Activated CD8-positive, alpha-beta memory T cell treated with anti-CD3 and anti-CD28 coated beads, Interleukin-2, amount 10 ng/mL, durations not matched to agents 7 days and 5 days (primary cell): ENCODE measurements at regions not wholly inside any gene's neighbourhood (a gene's known extent, or its start where the extent isn't known, plus 50 kb on each side); places are given as distances from the start of the nearest gene placed in this dataset.
"Not testable (repeated sequence)": the region's sequence is repeated elsewhere in the genome, so short reads cannot be mapped to it uniquely, and the experiment has no call there.

ENCODE experiments used
- ATAC-seq: fragments of 150-1000 bp; cut with Tn5 transposase; one replicate; pipeline ENCODE4 v1.10.0; 2021; ENCODE audit warnings: moderate library complexity
- CTCF ChIA-PET: fragments of 350-600 bp; sonication (Branson Sonifier 250); formaldehyde crosslinking; loops from one replicate; lab custom pipeline; 2021; ENCODE audit warnings: antibody characterized with exemption; lab: Charles Lee
- DNase-seq: peaks from one replicate; pipeline ENCODE4 v3.0.0-alpha.2; 2020
- H3K27ac Mint-ChIP-seq: one replicate; pipeline ENCODE4 v1.8.0; 2021; ENCODE audit warnings: mild to moderate bottlenecking, mixed read lengths
- H3K27me3 Mint-ChIP-seq: one replicate; pipeline ENCODE4 v1.8.0; 2021; ENCODE audit warnings: mixed read lengths
- H3K36me3 Mint-ChIP-seq: one replicate; pipeline ENCODE4 v1.8.0; 2021; ENCODE audit warnings: mild to moderate bottlenecking, mixed read lengths
- H3K4me1 Mint-ChIP-seq: one replicate; pipeline ENCODE4 v1.8.0; 2021; ENCODE audit warnings: mixed read lengths
- H3K4me3 Mint-ChIP-seq: one replicate; pipeline ENCODE4 v1.8.0; 2021; ENCODE audit warnings: mild to moderate bottlenecking, moderate library complexity, mixed read lengths
- H3K9me3 Mint-ChIP-seq: one replicate; pipeline ENCODE4 v1.8.0; 2022; ENCODE audit warnings: low read depth, mixed read lengths

- Mint-ChIP-seq H3K27ac (no peak overlapping the region), H3K4me1 (no peaks in the 10 kb centered on the region), H3K36me3 (no peaks in the 10 kb centered on the region), H3K4me3 (no peak overlapping the region), H3K27me3 (no peaks in the 10 kb centered on the region), H3K9me3 (no peaks in the 10 kb centered on the region)
- no peak for DNase-seq
- ATAC-seq: no peak
- CTCF ChIA-PET: no interaction called here
These were observed 509.8 kb upstream of the SPRY2 start for GRCh38 chr13:80850771-80851170.

- no peaks in the 10 kb centered on the region for H3K36me3 Mint-ChIP-seq
- no peaks in the 10 kb centered on the region for H3K27me3 Mint-ChIP-seq
- DNase-seq (no peak), ATAC-seq (no peak)
- no peaks in the 10 kb centered on the region for H3K9me3 Mint-ChIP-seq
- H3K4me1 Mint-ChIP-seq: no peaks in the 10 kb centered on the region
- CTCF ChIA-PET: no interaction called here
- no peak overlapping the region for H3K4me3 Mint-ChIP-seq
- H3K27ac Mint-ChIP-seq: no peak overlapping the region
These were observed 503.2 kb upstream of the SPRY2 start for GRCh38 chr13:80844164-80844563.

- H3K27ac Mint-ChIP-seq: no peak overlapping the region
- ATAC-seq: no peak
- CTCF ChIA-PET: no interaction called here
- H3K27me3 Mint-ChIP-seq: no peaks in the 10 kb centered on the region
- H3K4me1 Mint-ChIP-seq: no peaks in the 10 kb centered on the region
- DNase-seq: no peak
- H3K9me3 Mint-ChIP-seq: no peaks in the 10 kb centered on the region
- H3K36me3 Mint-ChIP-seq: no peaks in the 10 kb centered on the region
- no peak overlapping the region for H3K4me3 Mint-ChIP-seq
These were observed 500.5 kb upstream of the SPRY2 start for GRCh38 chr13:80841414-80841813.

GRCh38 chr13:80840316-80840976 is 499.5 kb upstream of the SPRY2 start:
- DNase-seq (no peak), ATAC-seq (no peak)
- Mint-ChIP-seq H3K4me3 (no peak overlapping the region), H3K9me3 (peaks cover 2% of the 10 kb centered on the region), H3K4me1 (no peaks in the 10 kb centered on the region), H3K36me3 (no peaks in the 10 kb centered on the region), H3K27ac (no peak overlapping the region), H3K27me3 (no peaks in the 10 kb centered on the region)
- CTCF ChIA-PET: no interaction called here

GRCh38 chr13:80835902-80836301 is 495.0 kb upstream of the SPRY2 start:
- no peak overlapping the region for H3K4me3 Mint-ChIP-seq
- no peaks in the 10 kb centered on the region for H3K4me1 Mint-ChIP-seq
- peaks cover 14% of the 10 kb centered on the region for H3K9me3 Mint-ChIP-seq
- H3K27ac Mint-ChIP-seq: no peak overlapping the region
- no peak for ATAC-seq
- CTCF ChIA-PET: no interaction called here
- no peak for DNase-seq
- H3K36me3 Mint-ChIP-seq: no peaks in the 10 kb centered on the region
- H3K27me3 Mint-ChIP-seq: no peaks in the 10 kb centered on the region

- ATAC-seq: no peak
- DNase-seq: no peak
- no peaks in the 10 kb centered on the region for H3K36me3 Mint-ChIP-seq
- no peaks in the 10 kb centered on the region for H3K4me1 Mint-ChIP-seq
- CTCF ChIA-PET: no interaction called here
- H3K27me3 Mint-ChIP-seq: no peaks in the 10 kb centered on the region
- no peak overlapping the region for H3K27ac Mint-ChIP-seq
- H3K9me3 Mint-ChIP-seq: peaks cover 17% of the 10 kb centered on the region
- no peak overlapping the region for H3K4me3 Mint-ChIP-seq
These were observed 489.5 kb upstream of the SPRY2 start for GRCh38 chr13:80830431-80830830.

- Mint-ChIP-seq H3K4me1 (no peaks in the 10 kb centered on the region), H3K9me3 (peaks cover 18% of the 10 kb centered on the region), H3K4me3 (no peak overlapping the region), H3K36me3 (no peaks in the 10 kb centered on the region), H3K27ac (no peak overlapping the region), H3K27me3 (no peaks in the 10 kb centered on the region)
- CTCF ChIA-PET: no interaction called here
- DNase-seq: no peak
- no peak for ATAC-seq
These were observed 487.8 kb upstream of the SPRY2 start for GRCh38 chr13:80828759-80829158.

GRCh38 chr13:80825276-80825675 is 484.4 kb upstream of the SPRY2 start:
- ATAC-seq: no peak
- Mint-ChIP-seq H3K36me3 (no peaks in the 10 kb centered on the region), H3K27me3 (no peaks in the 10 kb centered on the region), H3K27ac (no peak overlapping the region), H3K4me1 (no peaks in the 10 kb centered on the region), H3K9me3 (peaks cover 9% of the 10 kb centered on the region), H3K4me3 (no peak overlapping the region)
- CTCF ChIA-PET: no interaction called here
- DNase-seq: no peak

- no peak overlapping the region for H3K4me3 Mint-ChIP-seq
- ATAC-seq: no peak
- CTCF ChIA-PET: no interaction called here
- H3K27me3 Mint-ChIP-seq: no peaks in the 10 kb centered on the region
- no peaks in the 10 kb centered on the region for H3K4me1 Mint-ChIP-seq
- no peak overlapping the region for H3K27ac Mint-ChIP-seq
- DNase-seq: no peak
- no peaks in the 10 kb centered on the region for H3K36me3 Mint-ChIP-seq
- peaks cover 9% of the 10 kb centered on the region for H3K9me3 Mint-ChIP-seq
These were observed 483.3 kb upstream of the SPRY2 start for GRCh38 chr13:80824229-80824628.

GRCh38 chr13:80823472-80823871 is 482.5 kb upstream of the SPRY2 start:
- CTCF ChIA-PET: no interaction called here
- H3K4me3 Mint-ChIP-seq: no peak overlapping the region
- DNase-seq: no peak
- H3K36me3 Mint-ChIP-seq: no peaks in the 10 kb centered on the region
- H3K4me1 Mint-ChIP-seq: no peaks in the 10 kb centered on the region
- ATAC-seq: no peak
- no peaks in the 10 kb centered on the region for H3K27me3 Mint-ChIP-seq
- peaks cover 8% of the 10 kb centered on the region for H3K9me3 Mint-ChIP-seq
- H3K27ac Mint-ChIP-seq: no peak overlapping the region

GRCh38 chr13:80821466-80821865 is 480.5 kb upstream of the SPRY2 start:
- H3K9me3 Mint-ChIP-seq: peaks cover 8% of the 10 kb centered on the region
- no peak overlapping the region for H3K27ac Mint-ChIP-seq
- ATAC-seq (no peak), DNase-seq (no peak)
- H3K27me3 Mint-ChIP-seq: no peaks in the 10 kb centered on the region
- CTCF ChIA-PET: interaction anchor here (1.1 kb wide), 1 partner anchor 10 kb away, joined by 3 read pairs; no protein-coding TSS in a partner anchor
- no peak overlapping the region for H3K4me3 Mint-ChIP-seq
- H3K4me1 Mint-ChIP-seq: no peaks in the 10 kb centered on the region
- H3K36me3 Mint-ChIP-seq: no peaks in the 10 kb centered on the region

GRCh38 chr13:80817979-80818378 is 477.1 kb upstream of the SPRY2 start:
- H3K27ac Mint-ChIP-seq: no peak overlapping the region
- DNase-seq: no peak
- CTCF ChIA-PET: no interaction called here
- H3K9me3 Mint-ChIP-seq: peaks cover 7% of the 10 kb centered on the region
- H3K36me3 Mint-ChIP-seq: no peaks in the 10 kb centered on the region
- no peak for ATAC-seq
- H3K27me3 Mint-ChIP-seq: no peaks in the 10 kb centered on the region
- no peaks in the 10 kb centered on the region for H3K4me1 Mint-ChIP-seq
- H3K4me3 Mint-ChIP-seq: no peak overlapping the region

- H3K27me3 Mint-ChIP-seq: no peaks in the 10 kb centered on the region
- H3K27ac Mint-ChIP-seq: no peak overlapping the region
- CTCF ChIA-PET: no interaction called here
- H3K36me3 Mint-ChIP-seq: no peaks in the 10 kb centered on the region
- H3K9me3 Mint-ChIP-seq: peaks cover 9% of the 10 kb centered on the region
- no peak overlapping the region for H3K4me3 Mint-ChIP-seq
- ATAC-seq (no peak), DNase-seq (no peak)
- no peaks in the 10 kb centered on the region for H3K4me1 Mint-ChIP-seq
These were observed 473.6 kb upstream of the SPRY2 start for GRCh38 chr13:80814541-80814940.

- DNase-seq, CTCF ChIA-PET, H3K4me1 Mint-ChIP-seq, H3K9me3 Mint-ChIP-seq, H3K36me3 Mint-ChIP-seq, H3K4me3 Mint-ChIP-seq, H3K27ac Mint-ChIP-seq, H3K27me3 Mint-ChIP-seq, ATAC-seq: not testable (repeated sequence)
These were observed 469.4 kb upstream of the SPRY2 start for GRCh38 chr13:80810294-80810693.

- H3K9me3 Mint-ChIP-seq: no peaks in the 10 kb centered on the region
- no peaks in the 10 kb centered on the region for H3K36me3 Mint-ChIP-seq
- CTCF ChIA-PET: no interaction called here
- H3K4me1 Mint-ChIP-seq: no peaks in the 10 kb centered on the region
- no peaks in the 10 kb centered on the region for H3K27me3 Mint-ChIP-seq
- ATAC-seq (no peak), DNase-seq (no peak)
- no peak overlapping the region for H3K4me3 Mint-ChIP-seq
- H3K27ac Mint-ChIP-seq: no peak overlapping the region
These were observed 462.0 kb upstream of the SPRY2 start for GRCh38 chr13:80802946-80803345.
